ENCODE measurements at regions not wholly inside any gene's neighbourhood (a gene's known extent, or its start where the extent isn't known, plus 50 kb on each side); places are given as distances from the start of the nearest gene placed in this dataset.
"Not testable (repeated sequence)": the region's sequence is repeated elsewhere in the genome, so short reads cannot be mapped to it uniquely, and the experiment has no call there.

- Mint-ChIP-seq H3K4me3 (no peak overlapping the region), H3K27me3 (no peaks in the 10 kb centered on the region), H3K27ac (no peak overlapping the region), H3K36me3 (no peaks in the 10 kb centered on the region), H3K4me1 (no peaks in the 10 kb centered on the region), H3K9me3 (peaks cover 3 to 52% (median 6%) of the 10 kb centered on the region in 5 donors)
- H3K27ac ChIP-seq (ENCODE audit: low read depth, low read length), result no peak overlapping the region
- CTCF ChIA-PET, result no interaction called here
- POLR2A ChIA-PET, result no interaction called here
- H3K4me3 ChIP-seq (ENCODE audit: low read length), result no peak overlapping the region
- H3K27me3 ChIP-seq (ENCODE audit: insufficient read depth, low read length, poor library complexity, severe bottlenecking), result no peaks in the 10 kb centered on the region
- H3K9me3 ChIP-seq (ENCODE audit: low read length), result peaks cover 4% of the 10 kb centered on the region
- DNase-seq, result no peak
- no peaks in the 10 kb centered on the region for H3K36me3 ChIP-seq (ENCODE audit: insufficient read depth, low read length)
- no peaks in the 10 kb centered on the region for H3K4me1 ChIP-seq (ENCODE audit: insufficient read depth, low read length)
These were observed 129.8 kb upstream of the FERD3L start for GRCh38 chr7:19275000-19275399.

- H3K27me3 Mint-ChIP-seq; CTCF ChIA-PET; H3K4me1 Mint-ChIP-seq; H3K4me1 ChIP-seq (ENCODE audit: insufficient read depth, low read length); H3K27me3 ChIP-seq (ENCODE audit: insufficient read depth, low read length, poor library complexity, severe bottlenecking); POLR2A ChIA-PET; H3K36me3 ChIP-seq (ENCODE audit: insufficient read depth, low read length); DNase-seq; H3K36me3 Mint-ChIP-seq; H3K27ac Mint-ChIP-seq; H3K9me3 ChIP-seq (ENCODE audit: low read length); H3K4me3 Mint-ChIP-seq; H3K4me3 ChIP-seq (ENCODE audit: low read length); H3K27ac ChIP-seq (ENCODE audit: low read depth, low read length): not testable (repeated sequence)
- H3K9me3 Mint-ChIP-seq, result peaks cover 0 to 34% (median 5%) of the 10 kb centered on the region in 5 donors
These were observed 127.1 kb upstream of the FERD3L start for GRCh38 chr7:19272329-19272728.

DNA sequence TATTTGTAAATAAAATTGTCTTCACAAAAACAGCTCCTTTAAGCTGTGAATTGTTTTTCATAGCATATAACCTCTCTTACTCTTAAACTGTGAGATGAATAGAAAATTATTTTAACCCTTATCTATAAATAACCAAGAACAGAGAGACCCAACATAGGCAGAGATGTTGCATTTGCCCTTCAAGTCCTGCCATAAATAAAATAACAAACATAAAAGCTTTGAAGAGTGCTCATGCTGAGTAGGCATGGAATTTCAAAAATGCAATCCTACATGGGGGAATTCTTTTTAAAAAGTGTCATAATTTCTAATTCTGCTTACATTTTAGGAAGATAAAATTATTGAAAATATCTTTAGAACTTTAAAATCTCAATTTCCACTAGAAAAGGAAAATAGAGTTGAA, 124.1 kb upstream of the FERD3L start:
- no peak for DNase-seq
- H3K27ac Mint-ChIP-seq, result no peak overlapping the region
- Histone ChIP-seq H3K9me3 (ENCODE audit: low read length) (no peaks in the 10 kb centered on the region), H3K4me3 (ENCODE audit: low read length) (no peak overlapping the region), H3K4me1 (ENCODE audit: insufficient read depth, low read length) (no peaks in the 10 kb centered on the region), H3K27me3 (ENCODE audit: insufficient read depth, low read length, poor library complexity, severe bottlenecking) (no peaks in the 10 kb centered on the region), H3K36me3 (ENCODE audit: insufficient read depth, low read length) (no peaks in the 10 kb centered on the region), H3K27ac (ENCODE audit: low read depth, low read length) (no peak overlapping the region)
- H3K4me1 Mint-ChIP-seq, result no peaks in the 10 kb centered on the region
- no peaks in the 10 kb centered on the region for H3K36me3 Mint-ChIP-seq
- ChIA-PET POLR2A (no interaction called here), CTCF (no interaction called here)
- H3K9me3 Mint-ChIP-seq, result peaks cover 4 to 34% (median 8%) of the 10 kb centered on the region in 5 donors
- H3K4me3 Mint-ChIP-seq, result no peak overlapping the region
- H3K27me3 Mint-ChIP-seq, result no peaks in the 10 kb centered on the region

- Mint-ChIP-seq H3K4me3 (no peak overlapping the region), H3K27me3 (no peaks in the 10 kb centered on the region), H3K9me3 (peaks cover 5 to 34% (median 8%) of the 10 kb centered on the region in 5 donors), H3K36me3 (no peaks in the 10 kb centered on the region), H3K4me1 (no peaks in the 10 kb centered on the region), H3K27ac (no peak overlapping the region)
- DNase-seq, result no peak
- ChIA-PET CTCF (no interaction called here), POLR2A (no interaction called here)
- H3K36me3 ChIP-seq (ENCODE audit: insufficient read depth, low read length), result no peaks in the 10 kb centered on the region
- H3K27ac ChIP-seq (ENCODE audit: low read depth, low read length), result no peak overlapping the region
- H3K4me3 ChIP-seq (ENCODE audit: low read length), result no peak overlapping the region
- no peaks in the 10 kb centered on the region for H3K27me3 ChIP-seq (ENCODE audit: insufficient read depth, low read length, poor library complexity, severe bottlenecking)
- H3K4me1 ChIP-seq (ENCODE audit: insufficient read depth, low read length), result no peaks in the 10 kb centered on the region
- H3K9me3 ChIP-seq (ENCODE audit: low read length), result no peaks in the 10 kb centered on the region
These were observed 123.5 kb upstream of the FERD3L start for GRCh38 chr7:19268737-19269136.

GRCh38 chr7:19262826-19263225, 117.6 kb upstream of the FERD3L start:
- Mint-ChIP-seq H3K27me3 (no peaks in the 10 kb centered on the region), H3K4me1 (no peaks in the 10 kb centered on the region), H3K4me3 (no peak overlapping the region), H3K27ac (no peak overlapping the region), H3K9me3 (peaks cover 2 to 38% (median 9%) of the 10 kb centered on the region in 5 donors), H3K36me3 (no peaks in the 10 kb centered on the region)
- H3K9me3 ChIP-seq (ENCODE audit: low read length), result no peaks in the 10 kb centered on the region
- DNase-seq, result no peak
- POLR2A ChIA-PET, result no interaction called here
- no peaks in the 10 kb centered on the region for H3K4me1 ChIP-seq (ENCODE audit: insufficient read depth, low read length)
- no peaks in the 10 kb centered on the region for H3K36me3 ChIP-seq (ENCODE audit: insufficient read depth, low read length)
- no peak overlapping the region for H3K4me3 ChIP-seq (ENCODE audit: low read length)
- H3K27ac ChIP-seq (ENCODE audit: low read depth, low read length), result no peak overlapping the region
- H3K27me3 ChIP-seq (ENCODE audit: insufficient read depth, low read length, poor library complexity, severe bottlenecking), result no peaks in the 10 kb centered on the region
- CTCF ChIA-PET, result no interaction called here

DNA sequence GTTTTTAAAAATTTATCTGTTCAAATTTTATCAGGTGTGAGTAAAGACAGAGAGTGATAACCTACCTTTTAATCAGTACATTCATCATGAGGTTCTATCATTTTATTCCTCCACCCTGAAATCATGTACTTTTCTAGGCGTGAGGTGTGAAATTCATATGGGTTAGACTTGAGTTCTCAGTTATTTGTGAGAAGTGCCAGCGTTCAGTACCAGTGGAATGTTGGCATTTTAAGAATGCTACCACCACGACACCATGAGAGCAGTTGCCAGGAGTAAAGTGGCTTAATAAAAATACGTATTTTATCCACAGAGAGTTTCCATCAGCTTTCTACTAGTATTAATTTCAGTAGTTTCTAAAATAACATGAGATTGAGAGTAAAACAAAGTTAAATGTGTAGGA, 104.1 kb upstream of the FERD3L start:
- H3K36me3 ChIP-seq (ENCODE audit: insufficient read depth, low read length), result no peaks in the 10 kb centered on the region
- H3K4me1 ChIP-seq (ENCODE audit: insufficient read depth, low read length), result no peaks in the 10 kb centered on the region
- H3K27ac ChIP-seq (ENCODE audit: low read depth, low read length), result no peak overlapping the region
- DNase-seq, result no peak
- H3K27me3 ChIP-seq (ENCODE audit: insufficient read depth, low read length, poor library complexity, severe bottlenecking), result no peaks in the 10 kb centered on the region
- Mint-ChIP-seq H3K27me3 (no peaks in the 10 kb centered on the region), H3K27ac (no peak overlapping the region), H3K36me3 (no peaks in the 10 kb centered on the region), H3K4me1 (no peaks in the 10 kb centered on the region), H3K9me3 (peaks cover 2 to 21% (median 4%) of the 10 kb centered on the region in 5 donors), H3K4me3 (no peak overlapping the region)
- POLR2A ChIA-PET, result no interaction called here
- H3K4me3 ChIP-seq (ENCODE audit: low read length), result no peak overlapping the region
- H3K9me3 ChIP-seq (ENCODE audit: low read length), result no peaks in the 10 kb centered on the region
- CTCF ChIA-PET, result no interaction called here

DNA sequence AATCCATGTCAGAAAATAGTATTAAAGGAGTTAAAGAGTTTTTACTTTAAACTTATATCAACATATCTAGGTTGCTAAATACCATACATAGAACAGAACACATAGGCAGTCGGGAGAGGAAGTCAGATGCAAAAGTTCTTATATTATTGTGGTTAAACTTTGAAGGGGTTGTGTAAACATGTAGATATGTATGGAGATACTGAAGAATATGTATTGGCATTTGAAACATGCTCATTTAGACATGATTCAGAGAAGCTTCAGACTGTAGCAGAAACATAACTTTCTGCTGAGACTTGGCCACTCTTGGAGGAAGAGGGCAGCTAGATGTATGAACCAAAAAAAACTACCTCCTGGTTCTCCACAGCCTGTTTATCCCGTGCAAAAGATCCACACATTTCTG, 103.5 kb upstream of the FERD3L start:
- Histone ChIP-seq H3K4me3 (ENCODE audit: low read length) (no peak overlapping the region), H3K36me3 (ENCODE audit: insufficient read depth, low read length) (no peaks in the 10 kb centered on the region), H3K4me1 (ENCODE audit: insufficient read depth, low read length) (no peaks in the 10 kb centered on the region), H3K27ac (ENCODE audit: low read depth, low read length) (no peak overlapping the region), H3K27me3 (ENCODE audit: insufficient read depth, low read length, poor library complexity, severe bottlenecking) (no peaks in the 10 kb centered on the region), H3K9me3 (ENCODE audit: low read length) (no peaks in the 10 kb centered on the region)
- H3K27me3 Mint-ChIP-seq, result no peaks in the 10 kb centered on the region
- no peak for DNase-seq
- peaks cover 2 to 18% (median 4%) of the 10 kb centered on the region in 5 donors for H3K9me3 Mint-ChIP-seq
- H3K4me1 Mint-ChIP-seq, result no peaks in the 10 kb centered on the region
- ChIA-PET CTCF (no interaction called here), POLR2A (no interaction called here)
- H3K4me3 Mint-ChIP-seq, result no peak overlapping the region
- H3K36me3 Mint-ChIP-seq, result no peaks in the 10 kb centered on the region
- no peak overlapping the region for H3K27ac Mint-ChIP-seq

- H3K4me3 Mint-ChIP-seq, result no peak overlapping the region
- H3K4me1 Mint-ChIP-seq, result no peaks in the 10 kb centered on the region
- Histone ChIP-seq H3K27me3 (ENCODE audit: insufficient read depth, low read length, poor library complexity, severe bottlenecking) (no peaks in the 10 kb centered on the region), H3K9me3 (ENCODE audit: low read length) (no peaks in the 10 kb centered on the region), H3K27ac (ENCODE audit: low read depth, low read length) (no peak overlapping the region), H3K4me3 (ENCODE audit: low read length) (no peak overlapping the region), H3K36me3 (ENCODE audit: insufficient read depth, low read length) (no peaks in the 10 kb centered on the region), H3K4me1 (ENCODE audit: insufficient read depth, low read length) (no peaks in the 10 kb centered on the region)
- ChIA-PET CTCF (no interaction called here), POLR2A (no interaction called here)
- peaks cover 2 to 23% (median 7%) of the 10 kb centered on the region in 5 donors for H3K9me3 Mint-ChIP-seq
- H3K27ac Mint-ChIP-seq, result no peak overlapping the region
- H3K27me3 Mint-ChIP-seq, result no peaks in the 10 kb centered on the region
- no peak for DNase-seq
- no peaks in the 10 kb centered on the region for H3K36me3 Mint-ChIP-seq
These were observed 102.9 kb upstream of the FERD3L start for GRCh38 chr7:19248115-19248514.

GRCh38 chr7:19247017-19247416, 101.8 kb upstream of the FERD3L start:
- H3K27ac ChIP-seq (ENCODE audit: low read depth, low read length), result no peak overlapping the region
- DNase-seq, result no peak
- CTCF ChIA-PET, result no interaction called here
- H3K9me3 Mint-ChIP-seq, result peaks cover 2 to 27% (median 10%) of the 10 kb centered on the region in 5 donors
- no peak overlapping the region for H3K4me3 Mint-ChIP-seq
- no peaks in the 10 kb centered on the region for H3K4me1 Mint-ChIP-seq
- POLR2A ChIA-PET, result no interaction called here
- H3K27me3 ChIP-seq (ENCODE audit: insufficient read depth, low read length, poor library complexity, severe bottlenecking), result no peaks in the 10 kb centered on the region
- no peaks in the 10 kb centered on the region for H3K36me3 ChIP-seq (ENCODE audit: insufficient read depth, low read length)
- H3K4me1 ChIP-seq (ENCODE audit: insufficient read depth, low read length), result no peaks in the 10 kb centered on the region
- H3K27ac Mint-ChIP-seq, result no peak overlapping the region
- H3K9me3 ChIP-seq (ENCODE audit: low read length), result no peaks in the 10 kb centered on the region
- no peaks in the 10 kb centered on the region for H3K36me3 Mint-ChIP-seq
- no peak overlapping the region for H3K4me3 ChIP-seq (ENCODE audit: low read length)
- H3K27me3 Mint-ChIP-seq, result no peaks in the 10 kb centered on the region
